Middle frontal gyrus (tissue), 1 donor: ENCODE measurements at regions not wholly inside any gene's neighbourhood (a gene's known extent, or its start where the extent isn't known, plus 50 kb on each side); places are given as distances from the start of the nearest gene placed in this dataset.
"Not testable (repeated sequence)": the region's sequence is repeated elsewhere in the genome, so short reads cannot be mapped to it uniquely, and the experiment has no call there.

ENCODE experiments used
- DNase-seq: peaks from one replicate; pipeline ENCODE4 v3.0.0-alpha.2; 2015; ENCODE audit warnings: low spot score; ENCODE audit errors: extremely low spot score

- DNase-seq, result no peak
These were observed 559.5 kb downstream of the SOCS6 start for GRCh38 chr18:70848329-70848728.

DNA sequence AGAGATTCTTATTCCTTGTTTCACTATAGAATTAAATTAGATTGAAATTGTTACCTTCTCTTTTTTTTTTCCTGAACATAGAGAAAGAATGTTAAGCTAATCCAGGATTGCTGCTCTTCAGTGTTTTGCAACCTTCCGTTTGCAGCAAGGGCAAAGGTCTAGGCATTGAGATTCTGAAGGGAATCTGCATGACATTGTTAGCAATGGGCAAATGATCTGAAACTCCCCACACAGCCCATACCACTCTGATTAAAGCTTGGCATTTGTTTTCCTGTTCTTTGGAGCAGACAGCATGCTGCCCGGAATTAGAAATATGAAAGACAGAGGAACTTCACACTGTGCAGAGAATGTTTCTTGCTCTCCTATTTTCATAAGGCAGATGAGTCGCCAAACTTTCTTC, 551.8 kb downstream of the SOCS6 start:
- DNase-seq, result no peak

DNA sequence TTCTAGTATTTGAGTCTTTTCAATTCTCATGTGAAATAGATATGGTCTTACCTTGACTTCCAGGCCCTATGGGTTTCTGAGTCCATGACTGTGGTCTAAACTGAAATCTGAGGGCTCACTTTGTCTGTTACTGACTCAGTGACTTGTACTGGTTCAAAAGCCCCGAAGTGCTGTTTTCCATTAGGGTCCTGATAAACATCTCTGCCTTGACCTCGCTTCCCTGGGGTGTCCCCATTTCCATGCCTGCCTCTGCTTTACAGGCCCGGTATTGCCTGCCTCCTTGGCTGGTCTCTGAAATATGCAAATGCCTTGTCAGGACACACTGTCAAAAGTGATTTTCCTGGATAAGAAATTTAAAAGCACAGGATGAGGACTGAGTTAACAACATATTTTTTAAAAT, 538.8 kb downstream of the SOCS6 start:
- DNase-seq, result no peak

DNA sequence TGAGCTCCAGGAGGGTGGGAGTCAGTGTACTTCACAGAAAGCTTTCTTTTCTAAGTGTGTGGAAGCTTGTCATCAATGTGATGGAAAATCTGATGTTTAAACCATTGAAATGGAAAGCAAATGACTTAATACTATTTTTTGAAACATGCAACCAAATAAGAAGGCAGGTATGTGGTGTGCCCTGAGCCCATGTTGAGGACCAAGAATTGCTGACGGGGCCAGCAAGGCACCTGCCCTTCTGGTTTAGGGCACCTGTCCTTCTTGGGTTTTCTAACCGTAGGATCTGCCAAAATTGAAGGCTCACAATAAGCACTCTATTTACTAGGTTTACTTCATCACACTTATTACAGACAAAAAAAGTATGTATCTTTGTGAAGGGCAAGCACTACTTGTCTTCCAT, 537.7 kb downstream of the SOCS6 start:
- DNase-seq, result no peak

- no peak for DNase-seq
These were observed 533.8 kb downstream of the SOCS6 start for GRCh38 chr18:70822691-70823090.

GRCh38 chr18:70822117-70822516, 533.3 kb downstream of the SOCS6 start:
- DNase-seq, result no peak

DNA sequence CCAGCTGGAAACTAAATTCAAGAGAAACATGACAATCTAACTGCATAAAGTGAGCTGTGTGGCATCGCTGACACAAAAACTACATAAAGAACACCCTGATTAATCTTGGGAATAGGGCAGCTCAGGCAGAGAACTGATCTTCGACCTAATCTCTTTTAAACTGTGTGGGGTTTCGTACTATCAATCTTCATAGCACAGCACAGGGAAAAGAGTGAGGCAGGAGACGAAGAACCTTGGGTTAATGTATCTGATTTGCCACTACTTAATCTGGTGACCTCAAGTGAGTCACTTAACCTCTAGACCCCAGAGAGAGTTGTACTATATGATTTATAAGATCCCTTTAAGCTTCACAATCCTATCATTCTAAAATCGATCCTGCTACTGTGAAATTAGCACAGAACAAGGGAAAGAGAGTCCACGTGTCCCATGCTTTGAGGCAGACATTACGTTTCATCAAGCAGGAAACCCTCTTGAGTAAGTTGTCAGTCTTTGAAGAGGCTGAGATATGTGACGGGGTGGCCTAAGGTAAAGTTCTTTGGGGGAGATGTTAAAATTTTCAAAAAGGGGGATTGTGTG, 519.7 kb downstream of the SOCS6 start:
- no peak for DNase-seq

- no peak for DNase-seq
These were observed 493.1 kb downstream of the SOCS6 start for GRCh38 chr18:70781860-70782453.

- DNase-seq, result not testable (repeated sequence)
These were observed 477.4 kb downstream of the SOCS6 start for GRCh38 chr18:70766254-70766653.

DNA sequence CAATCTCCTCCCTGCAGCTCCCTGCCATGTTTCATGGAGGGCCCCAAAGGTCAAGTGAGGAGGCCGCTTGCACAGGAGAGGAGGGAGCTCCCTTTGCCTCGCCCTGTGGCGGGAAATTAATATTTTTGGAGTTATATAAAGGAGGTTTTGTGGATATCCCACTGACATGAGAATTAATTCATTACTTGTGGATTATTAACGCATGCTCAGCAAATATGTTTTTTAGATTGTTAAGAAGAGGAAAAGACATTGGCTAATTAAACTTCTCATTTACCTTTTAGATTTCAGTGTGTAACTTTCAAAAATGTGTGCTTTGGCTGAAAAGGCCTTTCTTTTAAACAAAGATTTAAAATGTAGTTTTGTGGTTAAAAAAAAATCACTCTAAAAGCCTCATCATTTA, 474.0 kb downstream of the SOCS6 start:
- no peak for DNase-seq

GRCh38 chr18:70758780-70759179, 469.9 kb downstream of the SOCS6 start:
- DNase-seq, result no peak

GRCh38 chr18:70754486-70754885, 465.6 kb downstream of the SOCS6 start:
- DNase-seq, result no peak

DNA sequence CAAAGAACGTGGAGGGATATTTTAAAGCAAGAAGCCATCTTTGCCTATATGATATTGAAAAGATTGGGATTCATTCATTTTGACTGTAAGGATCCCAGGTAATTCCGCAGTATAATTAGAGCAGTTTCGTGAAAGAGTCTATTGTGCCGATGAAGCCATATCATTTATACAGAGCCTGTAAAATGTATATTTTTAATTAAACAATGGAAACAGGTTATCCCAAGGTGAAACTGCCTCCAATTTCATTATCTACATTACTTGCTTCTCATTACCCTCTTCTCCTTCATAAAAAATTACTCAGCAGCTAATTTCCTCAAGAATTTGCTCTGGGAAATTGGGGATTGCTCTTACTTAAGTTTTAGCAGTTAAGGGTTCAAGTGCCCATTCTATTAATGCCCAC, 444.1 kb downstream of the SOCS6 start:
- no peak for DNase-seq

- DNase-seq, result no peak
These were observed 443.3 kb downstream of the SOCS6 start for GRCh38 chr18:70732188-70732587.

DNA sequence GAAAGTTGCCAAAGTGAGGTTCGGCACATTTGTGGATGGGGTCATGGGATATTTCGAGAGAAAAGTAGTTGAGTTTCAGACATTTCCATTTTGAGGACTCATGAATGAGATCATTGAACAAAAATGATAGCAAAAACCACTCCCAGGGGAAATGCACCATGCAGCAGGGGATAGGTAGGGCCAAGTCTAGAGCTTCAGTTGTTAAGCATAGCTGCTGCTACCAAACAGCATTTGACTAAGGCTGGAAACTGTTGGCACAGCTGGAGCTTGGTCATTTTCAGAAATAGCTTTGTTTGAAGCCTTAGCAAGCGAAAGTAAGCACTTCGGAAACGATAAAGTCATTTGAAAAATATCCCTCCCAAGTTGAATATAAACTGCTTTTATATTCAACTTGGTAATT, 431.8 kb downstream of the SOCS6 start:
- no peak for DNase-seq

- DNase-seq, result no peak
These were observed 420.9 kb downstream of the SOCS6 start for GRCh38 chr18:70709720-70710119.

- DNase-seq, result no peak
These were observed 420.3 kb downstream of the SOCS6 start for GRCh38 chr18:70709144-70709543.

DNA sequence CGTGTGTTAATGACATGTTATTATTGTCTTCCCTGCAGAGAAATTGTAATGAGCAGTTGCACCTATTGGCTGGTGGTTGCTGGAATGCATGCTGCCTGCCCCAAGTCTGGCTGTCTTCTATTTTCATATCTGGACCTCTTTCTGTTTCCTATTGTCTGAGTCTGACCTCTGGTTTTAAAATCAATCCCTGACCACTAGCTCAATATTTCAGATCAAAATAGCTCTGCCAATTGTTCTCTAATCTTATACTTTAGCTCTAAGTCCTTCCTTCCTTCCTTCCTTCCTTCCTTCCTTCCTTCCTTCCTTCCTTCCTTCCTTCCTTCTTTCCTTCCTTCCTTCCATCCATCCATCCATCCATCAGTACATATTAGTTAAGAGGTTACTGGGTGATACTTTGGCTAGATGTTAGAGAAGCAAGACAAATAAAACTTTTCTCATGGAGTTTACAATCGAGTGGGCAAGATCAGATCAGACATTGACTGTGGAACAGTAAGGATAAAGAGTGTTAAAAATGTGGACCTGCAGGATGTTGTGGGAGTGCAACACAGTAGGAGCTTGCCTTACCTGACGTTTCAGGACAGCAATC, 417.1 kb downstream of the SOCS6 start:
- no peak for DNase-seq

DNA sequence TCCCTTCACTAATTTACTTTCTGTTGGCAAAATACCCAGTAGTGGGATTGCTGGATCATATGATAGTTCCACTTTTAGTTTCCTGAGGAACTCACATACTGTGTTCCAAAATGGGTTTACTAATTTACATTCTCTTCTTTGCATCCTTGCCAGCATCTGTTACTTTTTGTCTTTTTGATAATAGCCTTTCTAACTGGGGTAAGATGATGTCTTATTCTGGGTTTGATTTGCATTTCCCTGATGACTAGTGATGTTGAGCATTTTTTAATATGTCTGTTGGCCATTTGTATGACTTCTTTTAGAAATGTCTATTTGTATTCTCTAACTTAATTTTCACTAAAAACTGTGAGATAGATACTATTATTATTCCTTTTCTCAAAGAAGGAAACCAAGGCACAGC, 411.7 kb downstream of the SOCS6 start:
- DNase-seq, result no peak

DNA sequence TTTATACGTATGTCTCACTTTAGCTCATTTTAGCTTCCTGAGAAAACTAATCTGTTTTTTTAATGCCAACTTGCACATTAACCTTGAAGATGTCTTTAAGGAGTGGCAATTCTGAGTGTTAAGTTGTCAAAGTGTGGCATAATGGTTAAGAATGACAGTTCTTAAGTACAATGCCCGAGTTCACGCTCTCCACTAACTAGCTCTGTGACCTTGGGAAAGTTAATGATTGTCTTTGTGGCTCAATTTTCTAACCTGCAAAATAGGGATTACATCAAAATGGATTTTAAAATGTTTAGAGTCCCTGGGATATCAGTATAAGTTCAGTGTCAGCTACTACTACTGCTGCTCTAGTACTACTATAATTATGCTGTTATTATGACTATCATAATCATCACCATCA, 409.7 kb downstream of the SOCS6 start:
- no peak for DNase-seq

DNA sequence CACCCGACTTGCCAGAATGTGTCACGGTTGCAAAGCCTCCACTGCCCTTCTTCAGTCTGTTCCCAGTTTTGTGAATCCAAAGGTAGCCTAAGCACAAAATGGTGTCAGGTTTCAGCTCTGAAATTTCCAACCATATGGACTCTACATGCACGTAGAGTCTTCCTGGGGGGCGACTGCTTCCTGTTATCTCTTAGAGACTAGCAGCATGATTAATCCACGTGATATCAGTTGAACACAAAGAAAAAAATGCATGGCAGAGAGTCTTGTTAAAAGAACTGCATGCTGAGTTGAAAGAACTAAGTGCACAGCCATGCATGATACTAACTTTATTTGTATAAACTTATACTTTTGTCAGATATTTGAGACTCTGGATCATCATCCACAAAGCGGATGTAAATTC, 404.4 kb downstream of the SOCS6 start:
- no peak for DNase-seq

GRCh38 chr18:70689765-70690164, 400.9 kb downstream of the SOCS6 start:
- not testable (repeated sequence) for DNase-seq

GRCh38 chr18:70688286-70688685, 399.4 kb downstream of the SOCS6 start:
- no peak for DNase-seq
